HTR-8/SVneo (cell line): ENCODE measurements at regions not wholly inside any gene's neighbourhood (a gene's known extent, or its start where the extent isn't known, plus 50 kb on each side); places are given as distances from the start of the nearest gene placed in this dataset.

ENCODE experiments used
- DNase-seq: peaks from one replicate; pipeline ENCODE4 v3.0.0; 2011; ENCODE audit warnings: low spot score, mixed read lengths; ENCODE audit not compliant: insufficient read length
- FAIRE-seq: peaks from 2 replicates; lab custom pipeline; 2011; peaks lifted over from hg19 to GRCh38; lab: Jason Lieb, UNC

DNA sequence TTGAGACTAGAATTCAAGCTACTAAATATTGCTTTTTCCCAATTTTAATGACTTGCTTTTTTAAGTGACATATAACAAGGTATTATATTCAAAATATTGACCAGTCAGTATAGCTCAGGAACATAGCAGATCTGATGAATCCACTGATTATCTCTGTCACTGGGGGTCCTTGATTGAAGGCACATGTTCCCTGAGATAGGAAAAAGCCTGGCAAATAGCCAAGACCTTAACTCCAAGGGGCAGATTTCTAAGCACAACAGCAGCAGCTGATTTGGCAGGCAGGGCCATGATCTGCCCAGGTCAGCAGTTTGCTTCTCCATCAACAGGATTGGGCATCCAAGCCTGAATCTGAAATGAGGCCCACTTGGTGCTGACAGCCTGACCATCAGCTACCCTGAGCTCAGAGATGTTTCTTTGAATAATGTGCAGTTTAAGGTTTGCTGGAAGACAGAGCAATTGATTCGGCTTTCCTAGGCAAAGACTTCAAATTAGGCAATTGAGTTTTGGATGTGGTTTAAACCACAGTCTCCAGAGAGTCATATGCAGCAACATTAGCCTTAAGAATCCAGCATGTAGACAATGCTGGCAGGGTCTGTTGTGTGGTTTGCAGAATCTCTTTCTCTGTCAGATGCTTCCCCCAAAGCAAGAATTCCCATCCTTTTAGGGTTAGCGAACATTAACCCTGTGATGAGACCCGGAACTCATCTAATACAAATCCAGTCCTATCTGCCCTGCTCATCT is 352.6 kb downstream of the ADRA2A start:
- FAIRE-seq (no peak), DNase-seq (no peak)

DNA sequence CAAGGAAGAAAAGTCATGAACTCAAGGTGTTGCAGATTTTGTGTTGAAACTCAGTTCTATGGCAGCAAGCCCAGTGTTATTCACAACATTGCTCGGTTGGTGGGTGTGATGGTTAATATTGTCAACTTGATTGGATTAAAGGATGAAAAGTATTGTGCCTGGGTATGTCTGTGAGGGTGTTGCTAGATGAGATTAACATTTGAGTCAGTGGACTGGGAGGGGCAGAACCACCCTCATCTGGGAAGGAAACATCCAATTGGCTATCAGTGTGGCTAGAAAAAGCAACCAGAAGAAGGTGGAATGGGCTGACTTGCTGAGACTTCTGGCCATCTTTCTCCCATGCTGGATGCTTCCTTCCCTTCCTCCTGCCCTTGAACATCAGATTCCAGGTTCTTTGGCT is 353.2 kb downstream of the ADRA2A start:
- no peak for DNase-seq
- FAIRE-seq = no peak

DNA sequence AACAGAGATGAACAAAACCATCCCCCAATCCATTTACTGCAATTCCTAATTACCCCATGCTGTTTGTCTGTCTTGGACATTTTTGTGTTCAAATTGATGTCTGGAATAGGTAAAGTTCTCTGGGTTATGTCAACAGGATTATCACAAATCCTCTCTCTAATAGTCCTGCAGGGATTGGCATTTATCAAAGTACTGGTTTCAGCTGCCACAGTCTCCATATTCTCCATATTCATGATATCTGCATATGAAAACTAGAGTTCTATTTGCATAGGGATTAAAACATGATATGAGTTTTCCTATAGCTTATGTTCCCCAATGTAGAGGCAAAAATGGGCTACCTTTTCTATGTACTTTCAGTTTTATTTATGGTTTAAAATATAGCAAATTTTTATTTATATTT is 355.8 kb downstream of the ADRA2A start:
- no peak for DNase-seq
- FAIRE-seq = no peak

- FAIRE-seq = no peak
These were observed 359.0 kb downstream of the ADRA2A start for GRCh38 chr10:111435871-111436270.

GRCh38 chr10:111439034-111439842 is 362.4 kb downstream of the ADRA2A start:
- DNase-seq = no peak
- FAIRE-seq = no peak

More at GRCh38 chr10:111435871-111436270, 359.0 kb downstream of the ADRA2A start:
- no peak for DNase-seq

DNA sequence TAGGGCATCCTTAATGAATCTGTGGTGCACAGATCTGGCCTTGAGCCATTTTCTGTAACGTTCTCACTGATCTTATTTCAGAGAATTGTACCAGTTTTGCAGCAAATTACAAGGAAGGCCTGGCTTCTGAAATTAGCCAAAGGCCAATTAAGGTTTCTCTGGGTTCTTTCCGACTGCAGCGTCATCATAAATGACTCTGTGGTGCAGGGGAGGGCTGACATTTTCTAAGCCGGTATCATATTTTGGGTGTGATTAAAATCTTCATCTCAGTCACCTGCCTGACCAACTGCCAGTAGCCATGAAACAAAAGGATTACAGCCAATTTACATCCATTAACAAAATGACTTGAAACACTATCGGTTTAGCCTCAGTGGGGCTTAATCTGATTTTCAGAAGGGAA is 363.7 kb downstream of the ADRA2A start:
- DNase-seq (no peak), FAIRE-seq (no peak)

GRCh38 chr10:111445667-111446066 is 368.8 kb downstream of the ADRA2A start:
- FAIRE-seq (no peak), DNase-seq (no peak)

- FAIRE-seq (no peak), DNase-seq (no peak)
These were observed 370.1 kb downstream of the ADRA2A start for GRCh38 chr10:111446966-111447365.

GRCh38 chr10:111452153-111452552 is 375.3 kb downstream of the ADRA2A start:
- DNase-seq (no peak), FAIRE-seq (no peak)

GRCh38 chr10:111455776-111456426 is 379.1 kb downstream of the ADRA2A start:
- FAIRE-seq (no peak), DNase-seq (no peak)

GRCh38 chr10:111458256-111458655 is 381.4 kb downstream of the ADRA2A start:
- no peak for FAIRE-seq

DNA sequence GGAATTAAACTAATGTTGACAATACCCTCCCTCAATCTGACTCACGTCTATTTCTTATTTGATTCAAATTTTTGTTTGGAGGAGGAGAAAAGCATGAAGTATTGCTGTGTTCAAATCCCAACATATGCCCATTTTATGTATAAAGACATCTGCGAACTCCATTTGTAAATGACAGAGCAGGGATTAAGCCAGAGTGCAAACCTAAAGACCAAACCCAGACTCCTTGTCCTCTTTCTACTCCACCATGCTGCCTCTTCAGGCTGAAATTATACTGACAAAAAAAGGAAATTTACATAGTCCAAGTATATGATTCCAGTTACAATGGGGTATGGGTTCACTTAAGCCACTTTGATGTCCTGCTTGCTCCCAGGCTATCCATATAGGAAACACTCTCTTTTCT is 383.1 kb downstream of the ADRA2A start:
- FAIRE-seq (no peak), DNase-seq (no peak)

More at GRCh38 chr10:111458256-111458655, 381.4 kb downstream of the ADRA2A start:
- DNase-seq = no peak

DNA sequence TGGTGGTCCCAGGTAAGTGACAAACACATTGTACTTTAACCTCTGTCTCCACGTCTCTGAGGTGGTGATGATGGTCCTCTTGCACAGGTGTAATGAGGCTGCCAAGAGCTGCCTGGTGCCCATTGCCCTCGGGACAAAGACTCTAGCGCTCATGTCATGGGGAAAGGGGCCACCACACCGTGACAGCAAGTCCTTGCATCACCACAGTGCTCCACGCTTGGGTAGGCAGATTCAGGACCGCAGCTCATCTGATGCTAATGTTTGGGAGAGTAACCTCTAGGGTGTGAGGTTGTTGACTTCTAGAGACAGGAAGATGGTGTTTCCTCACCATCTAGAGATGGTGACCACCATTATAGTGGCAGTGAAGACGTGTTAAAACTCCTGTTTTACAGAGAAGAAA is 395.6 kb downstream of the ADRA2A start:
- no peak for FAIRE-seq
- DNase-seq = no peak

GRCh38 chr10:111473361-111473760 is 396.5 kb downstream of the ADRA2A start:
- no peak for FAIRE-seq

DNA sequence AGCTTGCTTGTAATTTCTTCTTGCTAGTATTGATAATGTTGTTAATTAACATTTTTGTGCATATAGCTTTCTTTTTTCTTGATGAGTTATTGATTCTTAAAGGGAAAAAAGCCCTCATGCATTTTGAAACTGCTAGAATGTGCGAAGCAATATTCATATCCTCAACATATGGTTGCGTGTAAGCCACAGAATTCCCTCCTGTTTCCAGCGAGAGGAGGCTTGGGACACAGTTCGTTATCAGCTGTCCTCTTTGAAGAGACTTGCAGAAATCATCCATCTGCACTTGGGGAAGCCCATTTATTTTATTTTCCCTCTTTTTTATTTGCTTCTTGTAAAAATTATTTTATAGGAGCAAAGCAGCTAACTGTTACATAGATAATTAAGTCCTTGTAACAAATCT is 398.0 kb downstream of the ADRA2A start:
- FAIRE-seq (no peak), DNase-seq (no peak)

More at GRCh38 chr10:111473361-111473760, 396.5 kb downstream of the ADRA2A start:
- DNase-seq = no peak

GRCh38 chr10:111475720-111476119 is 398.9 kb downstream of the ADRA2A start:
- FAIRE-seq = no peak

GRCh38 chr10:111478651-111479050 is 401.8 kb downstream of the ADRA2A start:
- no peak for DNase-seq
- no peak for FAIRE-seq

More at GRCh38 chr10:111475720-111476119, 398.9 kb downstream of the ADRA2A start:
- DNase-seq = no peak

DNA sequence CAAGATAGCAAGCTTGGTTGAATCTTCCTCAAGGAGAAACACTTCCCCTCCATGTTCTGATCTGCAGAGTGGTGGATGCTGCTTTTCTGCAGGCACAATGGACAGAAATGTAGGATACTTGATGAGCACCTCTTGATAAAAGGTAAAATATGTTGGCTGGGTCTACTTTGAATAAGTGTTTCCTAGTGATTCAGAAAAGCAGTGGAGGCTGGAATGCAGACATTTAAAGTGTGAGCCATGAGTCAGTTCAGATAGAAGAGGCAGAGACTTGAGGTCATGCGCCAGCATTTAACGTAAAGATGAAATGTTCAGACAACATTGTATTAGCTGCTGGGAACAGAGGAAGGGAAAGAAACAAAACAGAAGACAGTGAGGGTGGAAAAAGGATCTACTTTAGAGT is 403.1 kb downstream of the ADRA2A start:
- FAIRE-seq = no peak
- DNase-seq = no peak

GRCh38 chr10:111481261-111481826 is 404.5 kb downstream of the ADRA2A start:
- no peak for FAIRE-seq
- DNase-seq = no peak

DNA sequence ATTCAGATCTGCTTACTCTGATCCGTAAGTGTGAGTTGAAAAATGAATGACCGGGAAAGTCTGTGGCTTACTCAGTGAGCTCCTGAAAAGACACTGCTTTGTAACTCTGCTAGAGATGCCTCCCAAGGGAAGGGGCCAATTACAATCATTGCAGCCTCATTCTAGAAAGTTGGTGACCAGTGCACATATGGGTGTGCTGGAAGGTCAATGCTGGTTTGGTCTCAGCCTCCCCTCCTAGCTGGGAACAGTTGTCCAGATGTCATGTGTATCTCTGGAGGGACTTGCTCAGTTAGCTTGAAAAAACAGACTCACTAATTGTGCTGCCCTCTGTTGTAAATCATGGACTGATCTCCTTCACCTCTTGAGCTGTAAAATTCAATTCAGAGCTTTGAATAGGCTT is 405.0 kb downstream of the ADRA2A start:
- FAIRE-seq (no peak), DNase-seq (no peak)
